RWPE2 (cell line): ENCODE measurements at regions not wholly inside any gene's neighbourhood (a gene's known extent, or its start where the extent isn't known, plus 50 kb on each side); places are given as distances from the start of the nearest gene placed in this dataset.

Experiments used
- ATAC-seq: fragments of 200-7000 bp; cut with Tn5 transposase; 3 replicates; pipeline ENCODE4 v1.9.1; 2021; ENCODE audit warnings: low read depth
- DNase-seq: peaks from one replicate; pipeline ENCODE4 v3.0.0-alpha.2; 2020; ENCODE audit warnings: low spot score
- H3K27ac ChIP-seq: fragments of 450-650 bp; 2 replicates; pipeline ENCODE4 v1.5.1; 2017; ENCODE audit warnings: mild to moderate bottlenecking; ENCODE audit not compliant: poor library complexity, severe bottlenecking
- H3K27me3 ChIP-seq: fragments of 250-450 bp; sonication (Bioruptor Pico); 2 replicates; pipeline ENCODE4 v1.5.1; 2021; ENCODE audit warnings: mild to moderate bottlenecking, moderate library complexity; ENCODE audit not compliant: insufficient read depth, poor library complexity, severe bottlenecking
- H3K36me3 ChIP-seq: fragments of 250-450 bp; sonication (Bioruptor Pico); 2 replicates; pipeline ENCODE4 v1.5.1; 2020; ENCODE audit warnings: low read depth, mild to moderate bottlenecking, moderate library complexity
- H3K4me1 ChIP-seq: fragments of 250-450 bp; sonication (Bioruptor Pico); 2 replicates; pipeline ENCODE4 v1.5.1; 2021; ENCODE audit warnings: mild to moderate bottlenecking, moderate library complexity; ENCODE audit not compliant: insufficient read depth, poor library complexity, severe bottlenecking
- H3K4me3 ChIP-seq: fragments of 250-450 bp; sonication (Bioruptor Pico); 2 replicates; pipeline ENCODE4 v1.5.1; 2021; ENCODE audit warnings: mild to moderate bottlenecking, moderate library complexity; ENCODE audit not compliant: severe bottlenecking
- H3K9me3 ChIP-seq: fragments of 250-450 bp; sonication (Bioruptor Pico); 2 replicates; pipeline ENCODE4 v1.5.1; 2021; ENCODE audit warnings: mild to moderate bottlenecking, moderate library complexity; ENCODE audit not compliant: severe bottlenecking
- CTCF ChIP-seq: fragments of 450-650 bp; IDR thresholded peaks from one replicate; pipeline ENCODE4 v1.5.1; 2017; ENCODE audit warnings: mild to moderate bottlenecking, moderate library complexity; ENCODE audit not compliant: poor library complexity, severe bottlenecking

- Histone ChIP-seq H3K27me3 (no peaks in the 10 kb centered on the region), H3K36me3 (no peaks in the 10 kb centered on the region), H3K27ac (no peak overlapping the region), H3K4me1 (no peaks in the 10 kb centered on the region), H3K4me3 (no peak overlapping the region), H3K9me3 (peaks cover 3% of the 10 kb centered on the region)
- DNase-seq, result no peak
- no peak for TF ChIP-seq CTCF
- no peak for ATAC-seq
These were observed 820.7 kb downstream of the KCNJ18 start for GRCh38 chr17:22512997-22513538.

- no peak for TF ChIP-seq CTCF
- DNase-seq (no peak), ATAC-seq (no peak)
- Histone ChIP-seq H3K4me3 (no peak overlapping the region), H3K27ac (no peak overlapping the region), H3K27me3 (no peaks in the 10 kb centered on the region), H3K36me3 (no peaks in the 10 kb centered on the region), H3K4me1 (no peaks in the 10 kb centered on the region), H3K9me3 (peaks cover 3% of the 10 kb centered on the region)
These were observed 822.0 kb downstream of the KCNJ18 start for GRCh38 chr17:22514315-22514714.

- H3K27me3 ChIP-seq, result no peaks in the 10 kb centered on the region
- no peak overlapping the region for H3K4me3 ChIP-seq
- no peak for DNase-seq
- H3K4me1 ChIP-seq, result no peaks in the 10 kb centered on the region
- H3K27ac ChIP-seq, result no peak overlapping the region
- TF ChIP-seq CTCF, result no peak
- no peak for ATAC-seq
- H3K9me3 ChIP-seq, result peaks cover 3% of the 10 kb centered on the region
- H3K36me3 ChIP-seq, result no peaks in the 10 kb centered on the region
These were observed 822.5 kb downstream of the KCNJ18 start for GRCh38 chr17:22514767-22515320.

- H3K36me3 ChIP-seq, result no peaks in the 10 kb centered on the region
- TF ChIP-seq CTCF, result no peak
- no peaks in the 10 kb centered on the region for H3K27me3 ChIP-seq
- DNase-seq, result no peak
- ATAC-seq, result no peak
- H3K9me3 ChIP-seq, result peaks cover 3% of the 10 kb centered on the region
- no peaks in the 10 kb centered on the region for H3K4me1 ChIP-seq
- no peak overlapping the region for H3K4me3 ChIP-seq
- H3K27ac ChIP-seq, result no peak overlapping the region
These were observed 823.3 kb downstream of the KCNJ18 start for GRCh38 chr17:22515599-22515998.

GRCh38 chr17:22516861-22517636 lies 824.7 kb downstream of the KCNJ18 start:
- DNase-seq, result no peak
- TF ChIP-seq CTCF, result no peak

More at GRCh38 chr17:22516861-22517636, 824.7 kb downstream of the KCNJ18 start:
- H3K27ac ChIP-seq, result no peak overlapping the region
- ATAC-seq, result no peak
- no peak overlapping the region for H3K4me3 ChIP-seq
- H3K36me3 ChIP-seq, result no peaks in the 10 kb centered on the region
- H3K27me3 ChIP-seq, result no peaks in the 10 kb centered on the region
- H3K4me1 ChIP-seq, result no peaks in the 10 kb centered on the region
- H3K9me3 ChIP-seq, result peaks cover 3% of the 10 kb centered on the region
